Lung (tissue), 11 donors: ENCODE measurements at regions not wholly inside any gene's neighbourhood (a gene's known extent, or its start where the extent isn't known, plus 50 kb on each side); places are given as distances from the start of the nearest gene placed in this dataset.

Experiments
- ATAC-seq: fragments of 200-7000 bp; cut with Tn5 transposase; one replicate; pipeline ENCODE4 v1.9.1; 2020; ENCODE audit warnings: moderate number of reproducible peaks; ENCODE audit not compliant: insufficient read depth, low FRiP score
- DNase-seq, 3 donors: peaks; one replicate each; pipeline ENCODE4 v3.0.0-alpha.2; 2013 to 2017
- H3K27ac ChIP-seq, 2 donors: one replicate each; pipeline ENCODE4 v1.5.1; 2013; ENCODE audit warnings: mild to moderate bottlenecking in 2 of 2, moderate library complexity in 2 of 2, control low read depth in 1 of 2, inconsistent platforms in 1 of 2, low read depth in 1 of 2, low read length in 1 of 2
- H3K27me3 ChIP-seq, 3 donors: one replicate each; pipeline ENCODE4 v1.5.1; 2013; ENCODE audit warnings: low read length in 2 of 3; ENCODE audit not compliant: control insufficient read depth in 3 of 3, insufficient read depth in 3 of 3
- H3K36me3 ChIP-seq, 4 donors: one replicate each; pipeline ENCODE4 v1.5.1; 2013; ENCODE audit warnings: low read length in 4 of 4, mild to moderate bottlenecking in 1 of 4, moderate library complexity in 1 of 4; ENCODE audit not compliant: control insufficient read depth in 4 of 4, insufficient read depth in 4 of 4
- H3K4me1 ChIP-seq, 5 donors: one replicate each; pipeline ENCODE4 v1.5.1; 2013; ENCODE audit warnings: low read length in 5 of 5, mild to moderate bottlenecking in 2 of 5, moderate library complexity in 1 of 5; ENCODE audit not compliant: control insufficient read depth in 5 of 5, insufficient read depth in 5 of 5
- H3K4me3 ChIP-seq: one replicate; pipeline ENCODE4 v1.5.1; 2013; ENCODE audit warnings: mild to moderate bottlenecking, control low read depth, moderate library complexity
- H3K9ac ChIP-seq, 2 donors: one replicate each; pipeline ENCODE4 v1.5.1; 2013; ENCODE audit warnings: low read length in 2 of 2, control low read depth in 1 of 2; ENCODE audit not compliant: insufficient read depth in 1 of 2
- H3K9me3 ChIP-seq, 4 donors: one replicate each; pipeline ENCODE4 v1.5.1; 2013; ENCODE audit warnings: low read length in 3 of 4, mild to moderate bottlenecking in 1 of 4, moderate library complexity in 1 of 4; ENCODE audit not compliant: control insufficient read depth in 4 of 4, insufficient read depth in 3 of 4
- CTCF ChIP-seq: IDR thresholded peaks from 2 replicates; pipeline ENCODE4 v1.5.1; 2012; ENCODE audit warnings: mild to moderate bottlenecking; ENCODE audit errors: control extremely low read depth, extremely low read depth
- WGBS, 2 donors: extraction: QIAGEN DNeasy Blood & Tissue Kit; methylation state at CpG; one replicate each; pipeline ENCODE4 v1.1.7; 2013; 5-methylcytosine and 5-hydroxymethylcytosine counted together
- donor health status: control.
- donor health status: control.
- donor health status: Bipolar disorder and iron deficiency.
- donor health status: healthy.
- donor health status: DM: yes; HTN: yes; CAD: no.

- Histone ChIP-seq H3K4me1 (no peaks in the 10 kb centered on the region), H3K27me3 (peaks cover 0 to 7% (median 4%) of the 10 kb centered on the region in 3 donors), H3K27ac (no peak overlapping the region), H3K9me3 (peaks cover 0 to 4% (median 0%) of the 10 kb centered on the region in 4 donors), H3K36me3 (no peaks in the 10 kb centered on the region), H3K4me3 (no peak overlapping the region), H3K9ac (no peak overlapping the region)
- ATAC-seq = no peak
- no peak for DNase-seq
- no peak for TF ChIP-seq CTCF
- WGBS, 2 donors = 92 to 95% methylated on average over 7 of the region's 7 CpGs
These were observed 114.6 kb downstream of the MRM1 start for GRCh38 chr17:36715951-36716350.

- H3K27me3 ChIP-seq = peaks cover 0 to 4% (median 3%) of the 10 kb centered on the region in 3 donors
- no peak for ATAC-seq
- 77 to 87% methylated on average over 3 of the region's 3 CpGs for WGBS, 2 donors
- H3K4me3 ChIP-seq = no peak overlapping the region
- no peaks in the 10 kb centered on the region for H3K36me3 ChIP-seq
- peaks cover 0 to 4% (median 0%) of the 10 kb centered on the region in 4 donors for H3K9me3 ChIP-seq
- H3K4me1 ChIP-seq = peaks cover 0 to 7% (median 0%) of the 10 kb centered on the region in 5 donors
- no peak overlapping the region for H3K9ac ChIP-seq
- no peak for DNase-seq
- TF ChIP-seq CTCF = no peak
- H3K27ac ChIP-seq = no peak overlapping the region
These were observed 115.7 kb downstream of the MRM1 start for GRCh38 chr17:36717088-36717487.

GRCh38 chr17:36720131-36720530, 118.7 kb downstream of the MRM1 start:
- Histone ChIP-seq H3K4me3 (no peak overlapping the region), H3K4me1 (peaks cover 0 to 7% (median 0%) of the 10 kb centered on the region in 5 donors), H3K27me3 (peaks cover 0 to 4% (median 0%) of the 10 kb centered on the region in 3 donors), H3K27ac (no peak overlapping the region), H3K36me3 (no peaks in the 10 kb centered on the region), H3K9ac (no peak overlapping the region), H3K9me3 (peaks cover 0 to 4% (median 0%) of the 10 kb centered on the region in 4 donors)
- no peak for ATAC-seq
- 94 to 98% methylated on average over 4 of the region's 4 CpGs for WGBS, 2 donors
- TF ChIP-seq CTCF = no peak
- no peak for DNase-seq

- no peaks in the 10 kb centered on the region for H3K36me3 ChIP-seq
- H3K27ac ChIP-seq = no peak overlapping the region
- H3K4me1 ChIP-seq = peaks cover 0 to 7% (median 0%) of the 10 kb centered on the region in 5 donors
- H3K9ac ChIP-seq = peak overlapping the region in 1 of 2 donors; percentile 19
- no peak for TF ChIP-seq CTCF
- 11 to 38% methylated on average over 8 of the region's 8 CpGs for WGBS, 2 donors
- peaks cover 0 to 4% (median 0%) of the 10 kb centered on the region in 3 donors for H3K27me3 ChIP-seq
- ATAC-seq (no peak), DNase-seq (no peak)
- H3K4me3 ChIP-seq = no peak overlapping the region
- no peaks in the 10 kb centered on the region for H3K9me3 ChIP-seq
These were observed 120.3 kb downstream of the MRM1 start for GRCh38 chr17:36721560-36722120.
